HepG2 (cell line): ENCODE measurements at regions not wholly inside any gene's neighbourhood (a gene's known extent, or its start where the extent isn't known, plus 50 kb on each side); places are given as distances from the start of the nearest gene placed in this dataset.

Experiments used
- ATAC-seq: fragments of 200-7000 bp; cut with Tn5 transposase; 3 replicates; pipeline ENCODE4 v1.9.1; 2020; ENCODE audit warnings: mild to moderate bottlenecking, moderate library complexity
- BruUV-seq: library from RNA; stranded (reverse); fragments of 400-500 nt; replicated peaks from 2 replicates; lab custom pipeline; 2021; lab: Mats Ljungman, UMichigan
- CTCF ChIA-PET: fragments of 300-600 bp; formaldehyde crosslinking; extraction: SDS; loops from one replicate; lab custom pipeline; 2021; ENCODE audit warnings: low total read pairs, inconsistent platforms, low intra/inter-chr PET ratio; lab: Yijun Ruan, JAX
- POLR2A ChIA-PET: fragments of 350-600 bp; sonication (Branson Sonifier 250); formaldehyde crosslinking; loops from one replicate; lab custom pipeline; 2020; ENCODE audit warnings: antibody characterized with exemption, inconsistent platforms; lab: Yijun Ruan, JAX
- DNase-seq: peaks from one replicate; pipeline ENCODE4 v3.0.0-alpha.2; 2015; ENCODE audit warnings: low spot score
- FAIRE-seq: peaks from 3 replicates; lab custom pipeline; 2011; peaks lifted over from hg19 to GRCh38; lab: Jason Lieb, UNC
- H2AFZ ChIP-seq: one replicate; pipeline ENCODE4 v1.6.1; 2011; ENCODE audit warnings: low read length, inconsistent platforms
- H3K27ac ChIP-seq: fragments of 300-600 bp; 3 replicates; pipeline ENCODE4 v1.8.0; 2011; ENCODE audit warnings: mixed run types, mild to moderate bottlenecking, mixed read lengths, low read length, inconsistent platforms; ENCODE audit not compliant: insufficient read depth; ENCODE audit errors: extremely low read length
- H3K27me3 ChIP-seq, 2 experiments: fragments of 200-600 bp in 1 of 2; 2 replicates in 1 of 2; 3 replicates in 1 of 2; pipeline versions ENCODE4 v1.6.0 to v1.8.0; 2011; ENCODE audit warnings: low read length in 2 of 2, mild to moderate bottlenecking in 2 of 2, moderate library complexity in 2 of 2, inconsistent platforms in 1 of 2; ENCODE audit not compliant: insufficient read depth in 2 of 2, control insufficient read depth in 1 of 2
- H3K36me3 ChIP-seq, 2 experiments: fragments of 200-600 bp in 1 of 2; replicated peaks in 1 of 2; 2 replicates in 1 of 2; 3 replicates in 1 of 2; pipeline versions ENCODE4 v1.5.1 to v1.8.0; 2011; ENCODE audit warnings: low read length in 2 of 2, inconsistent platforms in 1 of 2; ENCODE audit not compliant: insufficient read depth in 2 of 2, control insufficient read depth in 1 of 2
- H3K4me1 ChIP-seq: 2 replicates; pipeline ENCODE4 v1.5.1; 2012; ENCODE audit warnings: low read length, inconsistent platforms; ENCODE audit not compliant: insufficient read depth
- H3K4me2 ChIP-seq: 2 replicates; pipeline ENCODE4 v1.6.0; 2011; ENCODE audit warnings: low read depth, low read length, inconsistent platforms
- H3K4me3 ChIP-seq, 3 experiments: fragments of 200-600 bp in 1 of 3; sonication (generic), shearing (Covaris generic) in 1 of 3; replicated peaks in 1 of 3; 2 replicates each; pipeline ENCODE4 v1.5.1; 2011 to 2016; ENCODE audit warnings: low read length in 3 of 3, inconsistent platforms in 2 of 3, low read depth in 2 of 3, mild to moderate bottlenecking in 2 of 3, control low read depth in 1 of 3, mixed read lengths in 1 of 3; ENCODE audit not compliant: insufficient read depth in 1 of 3
- H3K79me2 ChIP-seq: one replicate; pipeline ENCODE4 v1.6.1; 2011; ENCODE audit warnings: low read length, inconsistent platforms; ENCODE audit not compliant: insufficient read depth
- H3K9ac ChIP-seq: 2 replicates; pipeline ENCODE4 v1.6.0; 2011; ENCODE audit warnings: mild to moderate bottlenecking, low read depth, low read length, inconsistent platforms; ENCODE audit not compliant: insufficient read depth
- H3K9me3 ChIP-seq: 2 replicates; pipeline ENCODE4 v1.5.1; 2012; ENCODE audit warnings: mild to moderate bottlenecking, low read length
- H4K20me1 ChIP-seq: 2 replicates; pipeline ENCODE4 v1.6.0; 2011; ENCODE audit warnings: inconsistent platforms, mild to moderate bottlenecking, low read length, moderate library complexity; ENCODE audit not compliant: insufficient read depth
- BRD4 ChIP-seq: sonication (generic); formaldehyde crosslinking; IDR thresholded peaks from 2 replicates; pipeline ENCODE4 v1.4.0; 2020; ENCODE audit warnings: missing genetic modification reagents
- CENPT ChIP-seq: sonication (generic); formaldehyde crosslinking; IDR thresholded peaks from 2 replicates; pipeline ENCODE4 v1.8.0; 2022; ENCODE audit warnings: low read depth, mild to moderate bottlenecking, moderate library complexity, missing genetic modification reagents
- GLI4 ChIP-seq: sonication (generic); formaldehyde crosslinking; IDR thresholded peaks from 2 replicates; pipeline ENCODE4 v1.5.1; 2020; ENCODE audit warnings: missing genetic modification reagents, mild to moderate bottlenecking, moderate library complexity, borderline replicate concordance
- KLF12 ChIP-seq: sonication (generic); formaldehyde crosslinking; IDR thresholded peaks from 2 replicates; pipeline ENCODE4 v1.4.0; 2020; ENCODE audit warnings: missing genetic modification reagents, borderline replicate concordance
- MZF1 ChIP-seq: sonication (generic); formaldehyde crosslinking; IDR thresholded peaks from 2 replicates; pipeline ENCODE4 v1.8.1; 2023; ENCODE audit warnings: mild to moderate bottlenecking, missing genetic modification reagents, borderline replicate concordance
- REL ChIP-seq: sonication (generic); formaldehyde crosslinking; conservative IDR thresholded peaks from 2 replicates; pipeline ENCODE4 v1.8.0; 2022; ENCODE audit warnings: mild to moderate bottlenecking, missing genetic modification reagents, moderate library complexity
- SP140L ChIP-seq: sonication (generic); formaldehyde crosslinking; IDR thresholded peaks from 2 replicates; pipeline ENCODE4 v1.4.0; 2020; ENCODE audit warnings: missing genetic modification reagents, borderline replicate concordance
- TMF1 ChIP-seq: sonication (generic); formaldehyde crosslinking; IDR thresholded peaks from 2 replicates; pipeline ENCODE4 v1.8.1; 2022; ENCODE audit warnings: low read depth, missing genetic modification reagents
- ZNF160 ChIP-seq: sonication (generic); formaldehyde crosslinking; IDR thresholded peaks from 2 replicates; pipeline ENCODE4 v1.8.0; 2022; ENCODE audit warnings: mild to moderate bottlenecking, inconsistent platforms, missing genetic modification reagents
- WGBS: methylation state at CpG from one replicate; pipeline ENCODE4 v1.1.6; 2017; ENCODE audit warnings: low lambda C conversion rate; 5-methylcytosine and 5-hydroxymethylcytosine counted together
- in situ Hi-C: cut with HindIII; loops from 2 replicates; pipeline ENCODE4 v1.10.0; 2017; ENCODE audit warnings: low pct_unique_long_range_greater_than_20kb; ENCODE audit not compliant: extremely low pct_ligation_motif_present
- intact Hi-C: fragments of 100-400 bp; cut with micrococcal nuclease; formaldehyde crosslinking; loops from one replicate; pipeline ENCODE4 v1.10.0; 2022; ENCODE audit not compliant: unreplicated experiment
- TF ChIP-seq, protein P1 (sequence below): sonication (generic); formaldehyde crosslinking; IDR thresholded peaks from 2 replicates; pipeline ENCODE4 v1.4.0; 2020; ENCODE audit warnings: missing genetic modification reagents
- TF ChIP-seq, protein P2 (sequence below): IDR thresholded peaks from 2 replicates; pipeline ENCODE4 v1.6.1; 2016; ENCODE audit warnings: mild to moderate bottlenecking
- TF ChIP-seq, protein P3 (sequence below): sonication (generic); formaldehyde crosslinking; IDR thresholded peaks from 2 replicates; pipeline ENCODE4 v1.5.0; 2020; ENCODE audit warnings: mild to moderate bottlenecking, missing genetic modification reagents, borderline replicate concordance

DNA sequence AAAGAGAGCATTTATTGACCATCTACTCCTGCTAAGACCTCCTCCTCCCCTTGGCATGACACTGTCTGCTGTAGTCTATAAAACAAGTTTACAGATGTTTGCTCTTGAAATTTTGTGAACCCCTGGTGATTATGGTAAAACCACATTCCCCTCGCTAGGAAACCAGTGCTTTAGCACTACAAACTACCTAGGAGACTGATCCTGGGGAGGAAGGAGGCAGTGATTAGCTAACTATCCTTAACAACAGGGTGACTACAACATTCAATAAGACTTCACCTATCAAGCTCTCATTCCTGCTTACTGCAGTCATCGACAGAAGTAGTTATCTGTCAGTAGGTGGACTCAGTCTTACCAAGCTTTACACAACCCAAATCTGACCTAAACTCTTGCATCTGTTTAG, 371.3 kb downstream of the TUSC7 start (continued):
- TF ChIP-seq, protein P1, sequence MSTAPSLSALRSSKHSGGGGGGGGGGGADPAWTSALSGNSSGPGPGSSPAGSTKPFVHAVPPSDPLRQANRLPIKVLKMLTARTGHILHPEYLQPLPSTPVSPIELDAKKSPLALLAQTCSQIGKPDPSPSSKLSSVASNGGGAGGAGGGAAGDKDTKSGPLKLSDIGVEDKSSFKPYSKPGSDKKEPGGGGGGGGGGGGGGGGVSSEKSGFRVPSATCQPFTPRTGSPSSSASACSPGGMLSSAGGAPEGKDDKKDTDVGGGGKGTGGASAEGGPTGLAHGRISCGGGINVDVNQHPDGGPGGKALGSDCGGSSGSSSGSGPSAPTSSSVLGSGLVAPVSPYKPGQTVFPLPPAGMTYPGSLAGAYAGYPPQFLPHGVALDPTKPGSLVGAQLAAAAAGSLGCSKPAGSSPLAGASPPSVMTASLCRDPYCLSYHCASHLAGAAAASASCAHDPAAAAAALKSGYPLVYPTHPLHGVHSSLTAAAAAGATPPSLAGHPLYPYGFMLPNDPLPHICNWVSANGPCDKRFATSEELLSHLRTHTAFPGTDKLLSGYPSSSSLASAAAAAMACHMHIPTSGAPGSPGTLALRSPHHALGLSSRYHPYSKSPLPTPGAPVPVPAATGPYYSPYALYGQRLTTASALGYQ (CRISPR knock-in tag): no peak
- TF ChIP-seq KLF12 (CRISPR knock-in tag) (no peak), MZF1 (CRISPR knock-in tag) (no peak), ZNF160 (no peak), GLI4 (CRISPR knock-in tag) (no peak), TMF1 (CRISPR knock-in tag) (no peak), CENPT (CRISPR knock-in tag) (no peak), BRD4 (CRISPR knock-in tag) (no peak)

DNA sequence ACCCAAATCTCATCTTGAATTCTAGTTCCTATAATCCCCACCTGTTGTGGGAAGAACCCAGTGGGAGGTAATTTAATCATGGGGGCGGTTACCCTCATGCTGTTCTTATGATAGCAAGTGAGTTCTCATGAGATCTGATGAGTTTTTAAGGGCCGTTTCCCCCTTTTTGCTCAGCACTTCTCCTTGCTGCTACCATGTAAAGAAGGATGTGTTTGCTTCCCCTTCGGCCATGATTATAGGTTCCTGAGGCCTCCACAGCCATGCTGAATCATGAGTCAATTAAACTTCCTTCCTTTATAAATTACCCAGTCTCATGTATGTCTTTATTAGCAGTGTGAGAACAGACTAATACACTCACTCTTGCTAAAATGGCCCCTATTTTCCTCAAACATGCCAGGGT, 374.7 kb downstream of the TUSC7 start:
- no peak overlapping the region for H3K4me2 ChIP-seq
- no peak for ATAC-seq
- H3K27ac ChIP-seq: no peak overlapping the region
- intact Hi-C loops (no loop called here), in situ Hi-C loops (no loop called here)
- H3K27me3 ChIP-seq: no peaks in the 10 kb centered on the region; a peak in 1 of 5 replicates
- H3K9me3 ChIP-seq: no peaks in the 10 kb centered on the region
- no peak overlapping the region for H3K9ac ChIP-seq
- H4K20me1 ChIP-seq: no peaks in the 10 kb centered on the region
- BruUV-seq: no TSS peak
- no peak for FAIRE-seq
- no peaks in the 10 kb centered on the region for H3K36me3 ChIP-seq
- no peaks in the 10 kb centered on the region for H3K79me2 ChIP-seq
- 0% methylated on average over 3 of the region's 3 CpGs for WGBS
- ChIA-PET POLR2A (no interaction called here), CTCF (no interaction called here)
- DNase-seq: no peak
- H3K4me1 ChIP-seq: no peaks in the 10 kb centered on the region
- H3K4me3 ChIP-seq: no peak overlapping the region
- H2AFZ ChIP-seq: no peak overlapping the region
- TF ChIP-seq, protein P2, sequence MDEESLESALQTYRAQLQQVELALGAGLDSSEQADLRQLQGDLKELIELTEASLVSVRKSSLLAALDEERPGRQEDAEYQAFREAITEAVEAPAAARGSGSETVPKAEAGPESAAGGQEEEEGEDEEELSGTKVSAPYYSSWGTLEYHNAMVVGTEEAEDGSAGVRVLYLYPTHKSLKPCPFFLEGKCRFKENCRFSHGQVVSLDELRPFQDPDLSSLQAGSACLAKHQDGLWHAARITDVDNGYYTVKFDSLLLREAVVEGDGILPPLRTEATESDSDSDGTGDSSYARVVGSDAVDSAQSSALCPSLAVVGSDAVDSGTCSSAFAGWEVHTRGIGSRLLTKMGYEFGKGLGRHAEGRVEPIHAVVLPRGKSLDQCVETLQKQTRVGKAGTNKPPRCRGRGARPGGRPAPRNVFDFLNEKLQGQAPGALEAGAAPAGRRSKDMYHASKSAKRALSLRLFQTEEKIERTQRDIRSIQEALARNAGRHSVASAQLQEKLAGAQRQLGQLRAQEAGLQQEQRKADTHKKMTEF: no peak
- TF ChIP-seq, protein P3, sequence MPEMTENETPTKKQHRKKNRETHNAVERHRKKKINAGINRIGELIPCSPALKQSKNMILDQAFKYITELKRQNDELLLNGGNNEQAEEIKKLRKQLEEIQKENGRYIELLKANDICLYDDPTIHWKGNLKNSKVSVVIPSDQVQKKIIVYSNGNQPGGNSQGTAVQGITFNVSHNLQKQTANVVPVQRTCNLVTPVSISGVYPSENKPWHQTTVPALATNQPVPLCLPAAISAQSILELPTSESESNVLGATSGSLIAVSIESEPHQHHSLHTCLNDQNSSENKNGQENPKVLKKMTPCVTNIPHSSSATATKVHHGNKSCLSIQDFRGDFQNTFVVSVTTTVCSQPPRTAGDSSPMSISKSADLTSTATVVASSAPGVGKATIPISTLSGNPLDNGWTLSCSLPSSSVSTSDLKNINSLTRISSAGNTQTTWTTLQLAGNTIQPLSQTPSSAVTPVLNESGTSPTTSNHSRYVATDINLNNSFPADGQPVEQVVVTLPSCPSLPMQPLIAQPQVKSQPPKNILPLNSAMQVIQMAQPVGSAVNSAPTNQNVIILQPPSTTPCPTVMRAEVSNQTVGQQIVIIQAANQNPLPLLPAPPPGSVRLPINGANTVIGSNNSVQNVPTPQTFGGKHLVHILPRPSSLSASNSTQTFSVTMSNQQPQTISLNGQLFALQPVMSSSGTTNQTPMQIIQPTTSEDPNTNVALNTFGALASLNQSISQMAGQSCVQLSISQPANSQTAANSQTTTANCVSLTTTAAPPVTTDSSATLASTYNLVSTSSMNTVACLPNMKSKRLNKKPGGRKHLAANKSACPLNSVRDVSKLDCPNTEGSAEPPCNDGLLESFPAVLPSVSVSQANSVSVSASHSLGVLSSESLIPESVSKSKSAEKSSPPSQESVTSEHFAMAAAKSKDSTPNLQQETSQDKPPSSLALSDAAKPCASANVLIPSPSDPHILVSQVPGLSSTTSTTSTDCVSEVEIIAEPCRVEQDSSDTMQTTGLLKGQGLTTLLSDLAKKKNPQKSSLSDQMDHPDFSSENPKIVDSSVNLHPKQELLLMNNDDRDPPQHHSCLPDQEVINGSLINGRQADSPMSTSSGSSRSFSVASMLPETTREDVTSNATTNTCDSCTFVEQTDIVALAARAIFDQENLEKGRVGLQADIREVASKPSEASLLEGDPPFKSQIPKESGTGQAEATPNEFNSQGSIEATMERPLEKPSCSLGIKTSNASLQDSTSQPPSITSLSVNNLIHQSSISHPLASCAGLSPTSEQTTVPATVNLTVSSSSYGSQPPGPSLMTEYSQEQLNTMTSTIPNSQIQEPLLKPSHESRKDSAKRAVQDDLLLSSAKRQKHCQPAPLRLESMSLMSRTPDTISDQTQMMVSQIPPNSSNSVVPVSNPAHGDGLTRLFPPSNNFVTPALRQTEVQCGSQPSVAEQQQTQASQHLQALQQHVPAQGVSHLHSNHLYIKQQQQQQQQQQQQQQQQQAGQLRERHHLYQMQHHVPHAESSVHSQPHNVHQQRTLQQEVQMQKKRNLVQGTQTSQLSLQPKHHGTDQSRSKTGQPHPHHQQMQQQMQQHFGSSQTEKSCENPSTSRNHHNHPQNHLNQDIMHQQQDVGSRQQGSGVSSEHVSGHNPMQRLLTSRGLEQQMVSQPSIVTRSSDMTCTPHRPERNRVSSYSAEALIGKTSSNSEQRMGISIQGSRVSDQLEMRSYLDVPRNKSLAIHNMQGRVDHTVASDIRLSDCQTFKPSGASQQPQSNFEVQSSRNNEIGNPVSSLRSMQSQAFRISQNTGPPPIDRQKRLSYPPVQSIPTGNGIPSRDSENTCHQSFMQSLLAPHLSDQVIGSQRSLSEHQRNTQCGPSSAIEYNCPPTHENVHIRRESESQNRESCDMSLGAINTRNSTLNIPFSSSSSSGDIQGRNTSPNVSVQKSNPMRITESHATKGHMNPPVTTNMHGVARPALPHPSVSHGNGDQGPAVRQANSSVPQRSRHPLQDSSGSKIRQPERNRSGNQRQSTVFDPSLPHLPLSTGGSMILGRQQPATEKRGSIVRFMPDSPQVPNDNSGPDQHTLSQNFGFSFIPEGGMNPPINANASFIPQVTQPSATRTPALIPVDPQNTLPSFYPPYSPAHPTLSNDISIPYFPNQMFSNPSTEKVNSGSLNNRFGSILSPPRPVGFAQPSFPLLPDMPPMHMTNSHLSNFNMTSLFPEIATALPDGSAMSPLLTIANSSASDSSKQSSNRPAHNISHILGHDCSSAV (CRISPR knock-in tag): no peak
- TF ChIP-seq SP140L (no peak), REL (no peak)
